ENCODE measurements at regions not wholly inside any gene's neighbourhood (a gene's known extent, or its start where the extent isn't known, plus 50 kb on each side); places are given as distances from the start of the nearest gene placed in this dataset.
"Not testable (repeated sequence)": the region's sequence is repeated elsewhere in the genome, so short reads cannot be mapped to it uniquely, and the experiment has no call there.

GRCh38 chr6:119749335-119749734, 399.8 kb upstream of the MAN1A1 start:
- DNase-seq, result no peak

GRCh38 chr6:119748535-119748934, 399.0 kb upstream of the MAN1A1 start:
- not testable (repeated sequence) for DNase-seq

GRCh38 chr6:119742188-119742803, 392.7 kb upstream of the MAN1A1 start:
- peak; percentile 1 for DNase-seq

- DNase-seq, result no peak
Observed at GRCh38 chr6:119739769-119740168, 390.2 kb upstream of the MAN1A1 start.

GRCh38 chr6:119738425-119738824, 388.9 kb upstream of the MAN1A1 start:
- DNase-seq, result no peak

- DNase-seq, result no peak
Observed at GRCh38 chr6:119736296-119737021, 386.9 kb upstream of the MAN1A1 start.

- DNase-seq, result no peak
Observed at GRCh38 chr6:119735530-119735929, 386.0 kb upstream of the MAN1A1 start.

GRCh38 chr6:119734227-119734626, 384.7 kb upstream of the MAN1A1 start:
- DNase-seq, result no peak

- DNase-seq, result no peak
Observed at GRCh38 chr6:119728935-119729334, 379.4 kb upstream of the MAN1A1 start.

GRCh38 chr6:119728220-119728750, 378.7 kb upstream of the MAN1A1 start:
- DNase-seq, result no peak

- no peak for DNase-seq
Observed at GRCh38 chr6:119727504-119728219, 378.1 kb upstream of the MAN1A1 start.

- not testable (repeated sequence) for DNase-seq
Observed at GRCh38 chr6:119726912-119727311, 377.4 kb upstream of the MAN1A1 start.

- DNase-seq, result no peak
Observed at GRCh38 chr6:119726086-119726485, 376.5 kb upstream of the MAN1A1 start.

GRCh38 chr6:119720160-119720559, 370.6 kb upstream of the MAN1A1 start:
- no peak for DNase-seq

GRCh38 chr6:119717942-119718341, 368.4 kb upstream of the MAN1A1 start:
- DNase-seq, result no peak

- DNase-seq, result no peak
Observed at GRCh38 chr6:119716668-119717270, 367.2 kb upstream of the MAN1A1 start.

GRCh38 chr6:119713903-119714302, 364.3 kb upstream of the MAN1A1 start:
- no peak for DNase-seq

GRCh38 chr6:119686644-119687043, 337.1 kb upstream of the MAN1A1 start:
- no peak for DNase-seq

GRCh38 chr6:119686240-119686639, 336.7 kb upstream of the MAN1A1 start:
- no peak for DNase-seq

- no peak for DNase-seq
Observed at GRCh38 chr6:119683671-119684070, 334.1 kb upstream of the MAN1A1 start.

- DNase-seq, result no peak
Observed at GRCh38 chr6:119683031-119683430, 333.5 kb upstream of the MAN1A1 start.

GRCh38 chr6:119678961-119679360, 329.4 kb upstream of the MAN1A1 start:
- no peak for DNase-seq

GRCh38 chr6:119677384-119677783, 327.8 kb upstream of the MAN1A1 start:
- DNase-seq, result no peak
